ENCODE measurements at regions not wholly inside any gene's neighbourhood (a gene's known extent, or its start where the extent isn't known, plus 50 kb on each side); places are given as distances from the start of the nearest gene placed in this dataset.

DNA sequence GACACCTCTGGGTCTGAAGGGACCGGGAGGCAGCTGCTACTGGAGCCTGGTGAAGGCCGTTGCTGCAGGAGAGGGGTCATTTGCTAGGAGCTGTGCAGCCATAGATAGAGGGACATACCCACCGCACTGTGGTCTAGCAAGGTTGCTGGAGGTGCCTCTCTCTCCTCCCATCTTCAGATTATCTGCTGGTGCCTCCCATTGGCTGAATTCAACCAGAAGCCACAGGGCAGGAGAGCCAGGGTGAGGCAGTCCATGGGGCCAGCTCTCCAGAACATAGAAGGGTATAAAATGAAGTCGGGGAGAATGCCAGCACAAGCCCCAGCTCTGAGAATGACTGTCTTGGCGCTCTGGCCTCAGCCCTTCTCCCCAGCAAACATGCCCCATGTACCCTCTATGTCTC lies 98.0 kb downstream of the VEGFA start:
- no peak overlapping the region for H3K14ac ChIP-seq (ENCODE audit: low read length)
- H3K9ac ChIP-seq (ENCODE audit: low read length), result no peak overlapping the region
- H3K27me3 ChIP-seq (ENCODE audit: insufficient read depth, low read length), result no peaks in the 10 kb centered on the region
- H2AFZ ChIP-seq (ENCODE audit: insufficient read depth, low read length, poor library complexity), result no peak overlapping the region
- H2BK12ac ChIP-seq (ENCODE audit: low read length), result no peak overlapping the region
- no peak overlapping the region for H2AK5ac ChIP-seq (ENCODE audit: low read length)
- H3K4me1 ChIP-seq (ENCODE audit: control insufficient read depth in 1 of 2, insufficient read depth in 2 of 2, low read length in 2 of 2), result no peaks in the 10 kb centered on the region
- no peak overlapping the region for H3K4me2 ChIP-seq (ENCODE audit: low read length)
- no peak overlapping the region for H3K4ac ChIP-seq (ENCODE audit: low read depth, low read length)
- H2BK5ac ChIP-seq (ENCODE audit: low read depth, low read length, poor library complexity), result no peak overlapping the region
- H3K4me3 ChIP-seq (ENCODE audit: low read depth, low read length), result no peak overlapping the region
- DNase-seq, result no peak
- H4K8ac ChIP-seq (ENCODE audit: low read depth, low read length), result no peak overlapping the region
- H3K9me3 ChIP-seq (ENCODE audit: insufficient read depth, low read depth, low read length), result no peaks in the 10 kb centered on the region
- H3K79me2 ChIP-seq (ENCODE audit: control insufficient read depth, insufficient read depth, low read length, poor library complexity), result no peaks in the 10 kb centered on the region
- H3K18ac ChIP-seq (ENCODE audit: low read length), result no peak overlapping the region
- no peak overlapping the region for H3K27ac ChIP-seq (ENCODE audit: low read depth, low read length)
- H3K36me3 ChIP-seq (ENCODE audit: control insufficient read depth in 1 of 2, insufficient read depth in 2 of 2, low read length in 2 of 2), result no peaks in the 10 kb centered on the region
- no CpG with 5 or more reads among the region's 5 CpGs for WGBS (ENCODE audit: extremely low coverage, insufficient coverage, insufficient read length)
- H3K79me1 ChIP-seq (ENCODE audit: low read length), result no peaks in the 10 kb centered on the region
- H4K12ac ChIP-seq (ENCODE audit: low read depth, low read length), result no peak overlapping the region
- H3K23ac ChIP-seq (ENCODE audit: low read length), result no peak overlapping the region
- H4K91ac ChIP-seq (ENCODE audit: low read depth, low read length), result no peak overlapping the region
- H2BK120ac ChIP-seq (ENCODE audit: insufficient read depth, low read length, poor library complexity), result no peak overlapping the region

DNA sequence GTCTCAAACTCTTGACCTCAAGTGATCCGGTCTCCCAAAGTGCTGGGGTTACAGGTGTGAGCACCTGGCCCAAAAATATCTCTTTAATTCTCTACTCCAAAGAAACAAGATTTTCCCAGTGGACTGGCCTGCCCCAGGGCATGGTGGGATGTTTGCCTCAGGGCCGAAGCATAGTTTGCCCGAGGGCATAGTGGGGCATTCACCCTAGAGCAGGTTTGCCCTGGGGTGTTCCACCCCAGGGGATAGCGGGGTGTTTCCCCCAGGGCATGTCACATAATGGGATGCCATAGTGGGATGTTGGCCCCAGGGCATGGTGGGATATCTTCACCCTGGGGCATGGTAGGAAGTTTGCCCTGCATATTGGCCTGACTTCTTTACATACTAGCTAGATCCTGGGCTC lies 97.2 kb downstream of the VEGFA start:
- Histone ChIP-seq H3K9ac (ENCODE audit: low read length) (no peak overlapping the region), H3K27ac (ENCODE audit: low read depth, low read length) (no peak overlapping the region), H4K91ac (ENCODE audit: low read depth, low read length) (no peak overlapping the region), H3K4me2 (ENCODE audit: low read length) (no peak overlapping the region), H2AFZ (ENCODE audit: insufficient read depth, low read length, poor library complexity) (no peak overlapping the region), H3K79me1 (ENCODE audit: low read length) (no peaks in the 10 kb centered on the region), H3K18ac (ENCODE audit: low read length) (no peak overlapping the region), H3K27me3 (ENCODE audit: insufficient read depth, low read length) (no peaks in the 10 kb centered on the region), H3K23ac (ENCODE audit: low read length) (no peak overlapping the region), H2AK5ac (ENCODE audit: low read length) (no peak overlapping the region), H3K4me1 (ENCODE audit: control insufficient read depth in 1 of 2, insufficient read depth in 2 of 2, low read length in 2 of 2) (no peaks in the 10 kb centered on the region), H4K8ac (ENCODE audit: low read depth, low read length) (no peak overlapping the region), H3K14ac (ENCODE audit: low read length) (no peak overlapping the region), H2BK120ac (ENCODE audit: insufficient read depth, low read length, poor library complexity) (no peak overlapping the region), H3K4ac (ENCODE audit: low read depth, low read length) (no peak overlapping the region), H3K36me3 (ENCODE audit: control insufficient read depth in 1 of 2, insufficient read depth in 2 of 2, low read length in 2 of 2) (no peaks in the 10 kb centered on the region), H4K12ac (ENCODE audit: low read depth, low read length) (no peak overlapping the region), H3K79me2 (ENCODE audit: control insufficient read depth, insufficient read depth, low read length, poor library complexity) (no peaks in the 10 kb centered on the region), H2BK12ac (ENCODE audit: low read length) (no peak overlapping the region), H3K4me3 (ENCODE audit: low read depth, low read length) (no peak overlapping the region), H2BK5ac (ENCODE audit: low read depth, low read length, poor library complexity) (no peak overlapping the region), H3K9me3 (ENCODE audit: insufficient read depth, low read depth, low read length) (no peaks in the 10 kb centered on the region)
- no CpG with 5 or more reads among the region's 4 CpGs for WGBS (ENCODE audit: extremely low coverage, insufficient coverage, insufficient read length)
- DNase-seq, result peak; percentile 35 to 87

DNA sequence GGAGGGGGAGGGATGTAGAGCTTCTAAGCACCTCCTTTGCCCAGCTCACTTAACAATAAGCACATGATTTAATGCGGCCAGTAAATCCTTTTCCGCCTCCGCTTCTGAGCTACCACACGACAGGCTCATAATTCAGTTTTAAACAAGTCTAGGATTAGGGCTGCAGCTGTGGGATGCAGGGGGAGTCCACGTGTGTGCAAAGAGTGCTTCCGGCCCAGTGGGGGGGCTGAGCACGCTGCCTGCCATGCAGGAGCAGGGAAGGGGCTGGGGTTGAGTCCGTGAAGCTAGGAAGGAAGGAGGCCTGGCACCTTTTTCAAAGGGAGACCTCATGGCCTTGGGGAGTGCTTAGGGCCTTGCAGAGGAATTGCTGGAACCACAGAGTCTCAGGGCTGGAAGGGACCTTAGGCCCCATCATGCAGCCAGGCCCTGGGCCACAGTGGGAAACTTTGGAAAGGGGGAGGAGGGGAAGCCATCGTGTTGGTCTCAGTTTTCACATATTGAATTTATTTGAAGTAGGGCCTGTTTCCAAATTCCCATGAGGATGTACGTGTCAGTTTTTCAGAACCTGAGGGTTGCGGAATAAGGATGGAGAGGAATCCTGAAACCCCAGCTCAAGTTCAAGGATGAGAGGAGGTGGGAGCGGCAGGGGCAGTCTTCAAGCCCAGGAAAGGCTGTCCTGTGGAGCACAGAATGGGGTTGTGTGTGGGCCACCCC lies 96.1 kb downstream of the VEGFA start:
- Histone ChIP-seq H3K4me3 (ENCODE audit: low read depth, low read length) (no peak overlapping the region), H3K36me3 (ENCODE audit: control insufficient read depth in 1 of 2, insufficient read depth in 2 of 2, low read length in 2 of 2) (no peaks in the 10 kb centered on the region), H3K27me3 (ENCODE audit: insufficient read depth, low read length) (no peaks in the 10 kb centered on the region), H2AFZ (ENCODE audit: insufficient read depth, low read length, poor library complexity) (no peak overlapping the region), H3K4me1 (ENCODE audit: control insufficient read depth in 1 of 2, insufficient read depth in 2 of 2, low read length in 2 of 2) (no peaks in the 10 kb centered on the region), H3K79me2 (ENCODE audit: control insufficient read depth, insufficient read depth, low read length, poor library complexity) (no peaks in the 10 kb centered on the region), H3K4ac (ENCODE audit: low read depth, low read length) (no peak overlapping the region), H4K12ac (ENCODE audit: low read depth, low read length) (no peak overlapping the region), H2AK5ac (ENCODE audit: low read length) (no peak overlapping the region), H4K91ac (ENCODE audit: low read depth, low read length) (no peak overlapping the region), H3K79me1 (ENCODE audit: low read length) (no peaks in the 10 kb centered on the region), H3K9me3 (ENCODE audit: insufficient read depth, low read depth, low read length) (peaks cover 2% of the 10 kb centered on the region), H4K8ac (ENCODE audit: low read depth, low read length) (no peak overlapping the region), H3K9ac (ENCODE audit: low read length) (no peak overlapping the region), H3K27ac (ENCODE audit: low read depth, low read length) (no peak overlapping the region), H3K23ac (ENCODE audit: low read length) (no peak overlapping the region), H2BK12ac (ENCODE audit: low read length) (no peak overlapping the region), H3K14ac (ENCODE audit: low read length) (no peak overlapping the region), H3K18ac (ENCODE audit: low read length) (no peak overlapping the region), H3K4me2 (ENCODE audit: low read length) (no peak overlapping the region), H2BK5ac (ENCODE audit: low read depth, low read length, poor library complexity) (no peak overlapping the region), H2BK120ac (ENCODE audit: insufficient read depth, low read length, poor library complexity) (no peak overlapping the region)
- DNase-seq, result no peak
- WGBS (ENCODE audit: extremely low coverage, insufficient coverage, insufficient read length), result no CpG with 5 or more reads among the region's 12 CpGs

DNA sequence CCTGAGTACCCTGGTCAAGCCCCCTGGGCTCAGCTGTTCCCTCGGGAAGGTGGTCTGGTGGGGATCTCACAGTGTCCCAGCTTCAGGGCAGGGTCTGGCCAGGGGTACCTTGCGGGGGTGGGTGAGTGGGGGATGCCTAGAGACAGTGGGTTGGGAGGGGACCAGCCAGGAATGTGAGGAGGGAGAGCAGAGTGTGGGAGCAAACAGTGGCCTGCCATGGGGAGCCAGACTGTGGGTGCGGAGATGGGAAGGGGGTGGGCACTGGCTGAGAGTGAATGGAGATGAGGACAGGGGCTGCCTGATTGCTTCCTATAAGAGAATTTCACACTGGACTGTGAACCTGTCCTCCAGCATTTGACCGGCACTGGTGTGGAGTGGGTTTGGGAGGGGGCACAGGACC lies 95.1 kb downstream of the VEGFA start:
- no peaks in the 10 kb centered on the region for H3K79me2 ChIP-seq (ENCODE audit: control insufficient read depth, insufficient read depth, low read length, poor library complexity)
- no peaks in the 10 kb centered on the region for H3K36me3 ChIP-seq (ENCODE audit: control insufficient read depth in 1 of 2, insufficient read depth in 2 of 2, low read length in 2 of 2)
- H3K4me1 ChIP-seq (ENCODE audit: control insufficient read depth in 1 of 2, insufficient read depth in 2 of 2, low read length in 2 of 2), result no peaks in the 10 kb centered on the region
- H3K18ac ChIP-seq (ENCODE audit: low read length), result no peak overlapping the region
- no peak overlapping the region for H3K4me3 ChIP-seq (ENCODE audit: low read depth, low read length)
- H3K79me1 ChIP-seq (ENCODE audit: low read length), result no peaks in the 10 kb centered on the region
- H2BK5ac ChIP-seq (ENCODE audit: low read depth, low read length, poor library complexity), result no peak overlapping the region
- no peak overlapping the region for H4K8ac ChIP-seq (ENCODE audit: low read depth, low read length)
- no peak overlapping the region for H3K27ac ChIP-seq (ENCODE audit: low read depth, low read length)
- H3K4me2 ChIP-seq (ENCODE audit: low read length), result no peak overlapping the region
- H2BK120ac ChIP-seq (ENCODE audit: insufficient read depth, low read length, poor library complexity), result no peak overlapping the region
- no peak overlapping the region for H2AK5ac ChIP-seq (ENCODE audit: low read length)
- no CpG with 5 or more reads among the region's 4 CpGs for WGBS (ENCODE audit: extremely low coverage, insufficient coverage, insufficient read length)
- H3K27me3 ChIP-seq (ENCODE audit: insufficient read depth, low read length), result no peaks in the 10 kb centered on the region
- peaks cover 2% of the 10 kb centered on the region for H3K9me3 ChIP-seq (ENCODE audit: insufficient read depth, low read depth, low read length)
- no peak overlapping the region for H2BK12ac ChIP-seq (ENCODE audit: low read length)
- H3K23ac ChIP-seq (ENCODE audit: low read length), result no peak overlapping the region
- no peak overlapping the region for H3K9ac ChIP-seq (ENCODE audit: low read length)
- no peak overlapping the region for H3K4ac ChIP-seq (ENCODE audit: low read depth, low read length)
- H2AFZ ChIP-seq (ENCODE audit: insufficient read depth, low read length, poor library complexity), result no peak overlapping the region
- no peak overlapping the region for H4K12ac ChIP-seq (ENCODE audit: low read depth, low read length)
- H4K91ac ChIP-seq (ENCODE audit: low read depth, low read length), result no peak overlapping the region
- DNase-seq, result no peak
- H3K14ac ChIP-seq (ENCODE audit: low read length), result no peak overlapping the region

All from trophoblast cell (in vitro differentiated cells and primary cell).